CD4-positive, alpha-beta T cell treated with Interleukin-17A for 4 hours (primary cell): ENCODE measurements at regions not wholly inside any gene's neighbourhood (a gene's known extent, or its start where the extent isn't known, plus 50 kb on each side); places are given as distances from the start of the nearest gene placed in this dataset.
"Not testable (repeated sequence)": the region's sequence is repeated elsewhere in the genome, so short reads cannot be mapped to it uniquely, and the experiment has no call there.

Source experiments
- DNase-seq: peaks from one replicate; pipeline ENCODE4 v3.0.0-alpha.2; 2020; ENCODE audit warnings: mixed read lengths

GRCh38 chr17:72175787-72176515 lies 55.1 kb downstream of the SOX9 start:
- no peak for DNase-seq

GRCh38 chr17:72176516-72176851 lies 55.7 kb downstream of the SOX9 start:
- DNase-seq, result no peak

- no peak for DNase-seq
Observed at GRCh38 chr17:72176951-72177660, 56.3 kb downstream of the SOX9 start.

GRCh38 chr17:72177738-72178137 lies 56.9 kb downstream of the SOX9 start:
- no peak for DNase-seq

- no peak for DNase-seq
Observed at GRCh38 chr17:72182371-72182873, 61.6 kb downstream of the SOX9 start.

- no peak for DNase-seq
Observed at GRCh38 chr17:72183194-72183685, 62.4 kb downstream of the SOX9 start.

- DNase-seq, result no peak
Observed at GRCh38 chr17:72184805-72185204, 64.0 kb downstream of the SOX9 start.

- no peak for DNase-seq
Observed at GRCh38 chr17:72185564-72185963, 64.7 kb downstream of the SOX9 start.

- no peak for DNase-seq
Observed at GRCh38 chr17:72187556-72187955, 66.7 kb downstream of the SOX9 start.

GRCh38 chr17:72188801-72189200 lies 68.0 kb downstream of the SOX9 start:
- no peak for DNase-seq

- no peak for DNase-seq
Observed at GRCh38 chr17:72189768-72190593, 69.2 kb downstream of the SOX9 start.

- no peak for DNase-seq
Observed at GRCh38 chr17:72191356-72191755, 70.5 kb downstream of the SOX9 start.

GRCh38 chr17:72191921-72192799 lies 71.3 kb downstream of the SOX9 start:
- no peak for DNase-seq

- no peak for DNase-seq
Observed at GRCh38 chr17:72192800-72193192, 72.0 kb downstream of the SOX9 start.

GRCh38 chr17:72193391-72194106 lies 72.7 kb downstream of the SOX9 start:
- DNase-seq, result no peak

GRCh38 chr17:72194107-72194440 lies 73.3 kb downstream of the SOX9 start:
- DNase-seq, result not testable (repeated sequence)

GRCh38 chr17:72199256-72199655 lies 78.4 kb downstream of the SOX9 start:
- DNase-seq, result no peak

- no peak for DNase-seq
Observed at GRCh38 chr17:72204742-72205141, 83.9 kb downstream of the SOX9 start.

GRCh38 chr17:72205357-72205756 lies 84.5 kb downstream of the SOX9 start:
- no peak for DNase-seq

- DNase-seq, result no peak
Observed at GRCh38 chr17:72205822-72206221, 85.0 kb downstream of the SOX9 start.

- no peak for DNase-seq
Observed at GRCh38 chr17:72206376-72206775, 85.6 kb downstream of the SOX9 start.

- no peak for DNase-seq
Observed at GRCh38 chr17:72208832-72209231, 88.0 kb downstream of the SOX9 start.
